A549 (cell line): ENCODE measurements at regions not wholly inside any gene's neighbourhood (a gene's known extent, or its start where the extent isn't known, plus 50 kb on each side); places are given as distances from the start of the nearest gene placed in this dataset.
A peak's percentile ranks its signal among the peaks of the same experiment; 100 is the strongest.

Experiments
- ATAC-seq, 2 experiments: fragments of 200-7000 bp in 1 of 2; fragments of >200 bp in 1 of 2; cut with Nextera tagmentation in 1 of 2; cut with Tn5 transposase in 1 of 2; 3 replicates each; pipeline versions ENCODE4 v1.8.0 to v1.9.1; 2018 to 2020; ENCODE audit warnings: mild to moderate bottlenecking in 1 of 2, moderate library complexity in 1 of 2
- CTCF ChIA-PET: fragments of 300-600 bp; sonication (Branson Sonifier 250); formaldehyde crosslinking; extraction: SDS; loops from one replicate; lab custom pipeline; 2021; ENCODE audit warnings: antibody characterized with exemption, inconsistent platforms; lab: Yijun Ruan, JAX
- POLR2A ChIA-PET: fragments of 350-600 bp; formaldehyde crosslinking; extraction: SDS; loops from one replicate; lab custom pipeline; 2021; ENCODE audit warnings: antibody characterized with exemption, inconsistent platforms; lab: Yijun Ruan, JAX
- DNase-seq, 2 experiments: peaks; one replicate each; pipeline versions ENCODE4 v3.0.0 to v3.0.0-alpha.2; 2011 to 2016; ENCODE audit warnings: low read depth in 1 of 2, low spot score in 1 of 2
- FAIRE-seq: peaks from 2 replicates; lab custom pipeline; 2011; peaks lifted over from hg19 to GRCh38; lab: Jason Lieb, UNC
- H3K27ac ChIP-seq, 2 experiments: fragments of >200 bp; sonication (Bioruptor Twin); formaldehyde crosslinking; 3 replicates each; pipeline ENCODE4 v1.5.1; 2016 to 2017
- H3K4me1 ChIP-seq: fragments of >200 bp; sonication (Bioruptor Twin); formaldehyde crosslinking; 3 replicates; pipeline ENCODE4 v1.6.1; 2016
- H3K4me2 ChIP-seq: fragments of >200 bp; sonication (Bioruptor Twin); formaldehyde crosslinking; 3 replicates; pipeline ENCODE4 v1.6.1; 2016
- H3K4me3 ChIP-seq: fragments of >200 bp; sonication (Bioruptor Twin); formaldehyde crosslinking; 3 replicates; pipeline ENCODE4 v1.5.1; 2016
- H3K9me3 ChIP-seq: fragments of >200 bp; sonication (Bioruptor Twin); formaldehyde crosslinking; 3 replicates; pipeline ENCODE4 v1.6.1; 2016
- BHLHE40 ChIP-seq: IDR thresholded peaks from 2 replicates; pipeline ENCODE4 v1.6.1; 2012; ENCODE audit warnings: low read depth, low read length, inconsistent platforms
- CBX2 ChIP-seq: fragments of 200-600 bp; sonication (generic); IDR thresholded peaks from 2 replicates; pipeline ENCODE4 v1.6.1; 2016; ENCODE audit warnings: low read depth, mild to moderate bottlenecking, borderline replicate concordance
- CHD2 ChIP-seq: fragments of 150-350 bp; IDR thresholded peaks from 2 replicates; pipeline ENCODE4 v1.6.1; 2014; ENCODE audit warnings: low read length; ENCODE audit not compliant: partially characterized antibody
- ESRRA ChIP-seq: fragments of 150-350 bp; IDR thresholded peaks from 2 replicates; pipeline ENCODE4 v1.6.1; 2014; ENCODE audit warnings: mild to moderate bottlenecking, low read length, borderline replicate concordance
- GATA3 ChIP-seq: IDR thresholded peaks from 2 replicates; pipeline ENCODE4 v1.6.1; 2012; ENCODE audit warnings: borderline replicate concordance
- HOXA7 ChIP-seq: fragments of 250-450 bp; sonication (Bioruptor Pico); IDR thresholded peaks from 2 replicates; pipeline ENCODE4 v1.5.0; 2020; ENCODE audit warnings: mild to moderate bottlenecking, moderate library complexity
- JUN ChIP-seq, 2 experiments: fragments of >200 bp; sonication (Bioruptor Twin); formaldehyde crosslinking; IDR thresholded peaks; 2 replicates in 1 of 2; 3 replicates in 1 of 2; pipeline ENCODE4 v1.6.1; 2016 to 2017
- KDM1A ChIP-seq: fragments of 200-600 bp; sonication (generic); IDR thresholded peaks from 2 replicates; pipeline ENCODE4 v1.6.1; 2016; ENCODE audit warnings: low read depth, mild to moderate bottlenecking
- MAZ ChIP-seq: fragments of 150-350 bp; IDR thresholded peaks from 2 replicates; pipeline ENCODE4 v1.6.1; 2014; ENCODE audit warnings: antibody characterized with exemption, low read depth, low read length, borderline replicate concordance
- MYC ChIP-seq: IDR thresholded peaks from 2 replicates; pipeline ENCODE4 v1.6.1; 2012; ENCODE audit warnings: mild to moderate bottlenecking, inconsistent platforms, low read length, improper control_type of control experiment, borderline replicate concordance
- NPAS2 ChIP-seq: fragments of 250-450 bp; sonication (Bioruptor Pico); IDR thresholded peaks from 2 replicates; pipeline ENCODE4 v1.8.0; 2022; ENCODE audit warnings: mild to moderate bottlenecking, moderate library complexity, borderline replicate concordance
- NR3C1 ChIP-seq: fragments of >200 bp; sonication (Bioruptor Twin); formaldehyde crosslinking; IDR thresholded peaks from 3 replicates; pipeline ENCODE4 v1.6.1; 2017
- POLR2A ChIP-seq: IDR thresholded peaks from 2 replicates; pipeline ENCODE4 v1.6.1; 2012; ENCODE audit warnings: mild to moderate bottlenecking, low read length
- POLR2AphosphoS2 ChIP-seq: conservative IDR thresholded peaks from 2 replicates; pipeline ENCODE4 v1.6.1; 2012; ENCODE audit warnings: low read length, improper control_type of control experiment, inconsistent platforms
- RARB ChIP-seq: fragments of 250-450 bp; sonication (Bioruptor Pico); IDR thresholded peaks from 2 replicates; pipeline ENCODE4 v1.8.0; 2021; ENCODE audit warnings: mild to moderate bottlenecking, moderate library complexity
- RCOR1 ChIP-seq: fragments of 150-350 bp; IDR thresholded peaks from 2 replicates; pipeline ENCODE4 v1.6.1; 2014; ENCODE audit warnings: antibody characterized with exemption, low read length, low read depth
- RFX5 ChIP-seq: fragments of 450-650 bp; IDR thresholded peaks from 2 replicates; pipeline ENCODE4 v1.7.1; 2014; ENCODE audit warnings: antibody characterized with exemption, mild to moderate bottlenecking, moderate library complexity
- RNF2 ChIP-seq: fragments of 200-600 bp; sonication (generic); IDR thresholded peaks from 2 replicates; pipeline ENCODE4 v1.6.1; 2016; ENCODE audit warnings: low read depth, mild to moderate bottlenecking, antibody characterized with exemption, moderate library complexity, borderline replicate concordance
- TP53 ChIP-seq: fragments of 250-450 bp; sonication (Bioruptor Pico); IDR thresholded peaks from 2 replicates; pipeline ENCODE4 v1.5.0; 2021; ENCODE audit warnings: mild to moderate bottlenecking, moderate library complexity
- ZC3H11A ChIP-seq: fragments of 450-650 bp; IDR thresholded peaks from 2 replicates; pipeline ENCODE4 v1.6.1; 2014; ENCODE audit warnings: antibody characterized with exemption, mild to moderate bottlenecking
- ZFP36 ChIP-seq: fragments of 450-650 bp; IDR thresholded peaks from 2 replicates; pipeline ENCODE4 v1.6.1; 2014; ENCODE audit warnings: borderline replicate concordance; ENCODE audit not compliant: partially characterized antibody
- ZSCAN20 ChIP-seq: fragments of 250-450 bp; sonication (Bioruptor Pico); IDR thresholded peaks from 2 replicates; pipeline ENCODE4 v1.8.0; 2022; ENCODE audit warnings: mild to moderate bottlenecking, moderate library complexity
- WGBS: methylation state at CpG from one replicate; pipeline ENCODE4 v1.1.6; 2017; ENCODE audit errors: missing lambda C conversion rate; 5-methylcytosine and 5-hydroxymethylcytosine counted together
- TF ChIP-seq, protein P1 (sequence below): fragments of >200 bp; sonication (Bioruptor Twin); formaldehyde crosslinking; IDR thresholded peaks from 3 replicates; pipeline ENCODE4 v1.5.1; 2016
- TF ChIP-seq, protein P2 (sequence below): fragments of >200 bp; sonication (Bioruptor Twin); formaldehyde crosslinking; IDR thresholded peaks from 2 replicates; pipeline ENCODE4 v1.6.1; 2016
- TF ChIP-seq, protein P3 (sequence below): fragments of >200 bp; sonication (Bioruptor Twin); formaldehyde crosslinking; IDR thresholded peaks from 3 replicates; pipeline ENCODE4 v1.6.1; 2016
- TF ChIP-seq, protein P4 (sequence below): IDR thresholded peaks from 2 replicates; pipeline ENCODE4 v1.6.1; 2012; ENCODE audit warnings: low read depth, borderline replicate concordance

DNA sequence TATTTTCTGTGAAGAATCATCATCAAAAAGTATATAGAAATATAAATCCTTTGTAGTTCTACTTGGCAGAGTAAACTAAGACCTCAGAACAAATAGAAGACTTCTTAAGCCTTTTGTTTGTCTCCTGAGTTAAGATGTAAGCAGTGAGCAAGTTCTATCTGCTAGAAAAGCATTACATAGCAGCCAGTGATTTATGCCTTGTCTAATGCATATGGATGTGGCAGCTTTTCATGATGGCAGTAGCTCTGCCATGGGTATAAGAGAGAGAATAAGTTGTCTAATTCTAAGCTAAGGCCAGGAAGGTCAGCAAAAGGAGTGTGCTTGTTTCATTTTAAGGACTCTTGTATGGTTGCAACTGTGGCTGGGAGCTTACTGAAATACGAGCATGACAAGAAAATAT lies 920.2 kb downstream of the GRIK2 start:
- DNase-seq (no peak), FAIRE-seq (no peak), ATAC-seq (no peak)
- Histone ChIP-seq H3K4me3 (no peak overlapping the region), H3K4me2 (no peak overlapping the region), H3K9me3 (no peaks in the 10 kb centered on the region), H3K27ac (no peak overlapping the region), H3K4me1 (no peaks in the 10 kb centered on the region)
- ChIA-PET CTCF (no interaction called here), POLR2A (no interaction called here)
- TF ChIP-seq ZFP36 (no peak), ZSCAN20 (CRISPR knock-in tag) (no peak), MYC (no peak), RARB (CRISPR knock-in tag) (no peak), RCOR1 (no peak), KDM1A (no peak), HOXA7 (CRISPR knock-in tag) (no peak), RNF2 (no peak), NPAS2 (CRISPR knock-in tag) (no peak)
- TF ChIP-seq, protein P1, sequence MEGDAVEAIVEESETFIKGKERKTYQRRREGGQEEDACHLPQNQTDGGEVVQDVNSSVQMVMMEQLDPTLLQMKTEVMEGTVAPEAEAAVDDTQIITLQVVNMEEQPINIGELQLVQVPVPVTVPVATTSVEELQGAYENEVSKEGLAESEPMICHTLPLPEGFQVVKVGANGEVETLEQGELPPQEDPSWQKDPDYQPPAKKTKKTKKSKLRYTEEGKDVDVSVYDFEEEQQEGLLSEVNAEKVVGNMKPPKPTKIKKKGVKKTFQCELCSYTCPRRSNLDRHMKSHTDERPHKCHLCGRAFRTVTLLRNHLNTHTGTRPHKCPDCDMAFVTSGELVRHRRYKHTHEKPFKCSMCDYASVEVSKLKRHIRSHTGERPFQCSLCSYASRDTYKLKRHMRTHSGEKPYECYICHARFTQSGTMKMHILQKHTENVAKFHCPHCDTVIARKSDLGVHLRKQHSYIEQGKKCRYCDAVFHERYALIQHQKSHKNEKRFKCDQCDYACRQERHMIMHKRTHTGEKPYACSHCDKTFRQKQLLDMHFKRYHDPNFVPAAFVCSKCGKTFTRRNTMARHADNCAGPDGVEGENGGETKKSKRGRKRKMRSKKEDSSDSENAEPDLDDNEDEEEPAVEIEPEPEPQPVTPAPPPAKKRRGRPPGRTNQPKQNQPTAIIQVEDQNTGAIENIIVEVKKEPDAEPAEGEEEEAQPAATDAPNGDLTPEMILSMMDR = no peak
- TF ChIP-seq, protein P2, sequence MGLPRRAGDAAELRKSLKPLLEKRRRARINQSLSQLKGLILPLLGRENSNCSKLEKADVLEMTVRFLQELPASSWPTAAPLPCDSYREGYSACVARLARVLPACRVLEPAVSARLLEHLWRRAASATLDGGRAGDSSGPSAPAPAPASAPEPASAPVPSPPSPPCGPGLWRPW = no peak
- 16% methylated on average over 1 of the region's 1 CpG for WGBS

DNA sequence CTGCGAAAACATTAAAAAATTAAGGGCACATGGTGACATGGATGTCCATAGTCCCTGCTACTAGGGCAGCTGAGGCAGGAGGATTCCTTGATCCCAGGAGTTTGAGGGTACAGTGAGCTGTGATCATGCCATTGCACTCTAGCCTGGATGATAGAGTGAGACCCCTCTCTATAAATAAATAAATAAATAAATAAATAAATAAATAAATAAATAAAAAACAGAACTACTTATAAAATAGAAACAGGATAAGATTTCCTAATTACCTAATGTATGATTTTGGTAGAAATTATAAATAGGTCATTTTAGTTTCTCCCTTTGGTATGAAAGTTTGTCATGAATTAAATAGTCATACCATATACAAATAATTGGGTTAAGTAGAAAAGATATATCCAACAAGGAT lies 916.2 kb downstream of the GRIK2 start:
- no peak for FAIRE-seq
- POLR2A ChIA-PET = no interaction called here

DNA sequence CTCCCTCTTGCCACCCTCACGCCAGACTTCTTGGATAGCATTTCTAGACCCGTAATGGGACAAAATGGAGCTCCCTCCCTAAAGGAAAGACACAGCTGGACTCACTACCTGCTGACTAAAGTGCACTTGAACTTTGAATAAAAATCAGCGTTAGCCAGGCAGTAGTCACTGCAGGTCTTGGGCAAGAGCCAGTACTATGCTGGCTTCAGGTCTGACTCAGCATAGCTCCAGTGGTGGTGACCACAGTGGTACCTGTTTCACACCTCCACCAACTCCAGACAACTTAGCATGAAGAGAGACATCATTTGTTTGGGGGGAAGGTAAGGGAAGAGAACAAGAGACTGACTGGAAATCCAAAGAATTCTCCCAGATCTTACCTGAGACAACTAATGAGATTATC lies 906.8 kb downstream of the GRIK2 start:
- Histone ChIP-seq H3K4me1 (no peaks in the 10 kb centered on the region), H3K27ac (no peak overlapping the region)
- WGBS = 13% methylated on average over 3 of the region's 3 CpGs
- TF ChIP-seq POLR2A (no peak), CHD2 (no peak), POLR2AphosphoS2 (no peak), JUN (IDR thresholded peaks at IDR 0.05) (no peak), MYC (no peak), GATA3 (no peak), ESRRA (no peak), CBX2 (no peak), RCOR1 (no peak), NR3C1 (no peak), NPAS2 (CRISPR knock-in tag) (no peak), RFX5 (no peak), TP53 (CRISPR knock-in tag) (no peak), MAZ (no peak)
- TF ChIP-seq, protein P3, sequence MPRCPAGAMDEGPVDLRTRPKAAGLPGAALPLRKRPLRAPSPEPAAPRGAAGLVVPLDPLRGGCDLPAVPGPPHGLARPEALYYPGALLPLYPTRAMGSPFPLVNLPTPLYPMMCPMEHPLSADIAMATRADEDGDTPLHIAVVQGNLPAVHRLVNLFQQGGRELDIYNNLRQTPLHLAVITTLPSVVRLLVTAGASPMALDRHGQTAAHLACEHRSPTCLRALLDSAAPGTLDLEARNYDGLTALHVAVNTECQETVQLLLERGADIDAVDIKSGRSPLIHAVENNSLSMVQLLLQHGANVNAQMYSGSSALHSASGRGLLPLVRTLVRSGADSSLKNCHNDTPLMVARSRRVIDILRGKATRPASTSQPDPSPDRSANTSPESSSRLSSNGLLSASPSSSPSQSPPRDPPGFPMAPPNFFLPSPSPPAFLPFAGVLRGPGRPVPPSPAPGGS = no peak
- TF ChIP-seq, protein P1 = no peak
- TF ChIP-seq, protein P4, sequence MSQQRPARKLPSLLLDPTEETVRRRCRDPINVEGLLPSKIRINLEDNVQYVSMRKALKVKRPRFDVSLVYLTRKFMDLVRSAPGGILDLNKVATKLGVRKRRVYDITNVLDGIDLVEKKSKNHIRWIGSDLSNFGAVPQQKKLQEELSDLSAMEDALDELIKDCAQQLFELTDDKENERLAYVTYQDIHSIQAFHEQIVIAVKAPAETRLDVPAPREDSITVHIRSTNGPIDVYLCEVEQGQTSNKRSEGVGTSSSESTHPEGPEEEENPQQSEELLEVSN = no peak
- TF ChIP-seq, all 56 proteins: peak for 0
- Histone ChIP-seq H3K9me3 (no peaks in the 10 kb centered on the region), H3K4me3 (no peak overlapping the region), H3K4me2 (no peak overlapping the region)
- FAIRE-seq (no peak), DNase-seq (no peak), ATAC-seq (no peak)
- ChIA-PET CTCF (no interaction called here), POLR2A (no interaction called here)

More for the DNA sequence above, 916.2 kb downstream of the GRIK2 start:
- Histone ChIP-seq H3K9me3 (no peaks in the 10 kb centered on the region), H3K4me2 (no peak overlapping the region), H3K4me3 (no peak overlapping the region), H3K27ac (no peak overlapping the region), H3K4me1 (no peaks in the 10 kb centered on the region)
- DNase-seq (no peak), ATAC-seq (no peak)
- 33% methylated on average over 1 of the region's 1 CpG for WGBS
- CTCF ChIA-PET = no interaction called here
- TF ChIP-seq BHLHE40 = no peak
- peak; percentile 43 for TF ChIP-seq ZC3H11A
- TF ChIP-seq, all 56 proteins: peak for 1
